Progenitor cell of endocrine pancreas (in vitro differentiated cells): ENCODE measurements at regions not wholly inside any gene's neighbourhood (a gene's known extent, or its start where the extent isn't known, plus 50 kb on each side); places are given as distances from the start of the nearest gene placed in this dataset.

Experiments used
- DNase-seq: peaks from one replicate; pipeline ENCODE4 v3.0.0; 2021; ENCODE audit warnings: low spot score; ENCODE audit not compliant: unreplicated experiment
- H3K27ac Mint-ChIP-seq: 2 replicates; pipeline ENCODE4 v1.8.0; 2021; ENCODE audit warnings: mild to moderate bottlenecking, moderate library complexity, mixed read lengths
- H3K27me3 Mint-ChIP-seq: 2 replicates; pipeline ENCODE4 v1.8.0; 2021; ENCODE audit warnings: mixed read lengths
- H3K36me3 Mint-ChIP-seq: 2 replicates; pipeline ENCODE4 v1.8.0; 2022; ENCODE audit warnings: mixed read lengths; ENCODE audit not compliant: insufficient read depth
- H3K4me1 Mint-ChIP-seq: 2 replicates; pipeline ENCODE4 v1.8.0; 2021; ENCODE audit warnings: low read depth, mixed read lengths
- H3K4me3 Mint-ChIP-seq: 2 replicates; pipeline ENCODE4 v1.8.0; 2021; ENCODE audit warnings: low read depth, mild to moderate bottlenecking, moderate library complexity, mixed read lengths
- H3K9me3 Mint-ChIP-seq: 2 replicates; pipeline ENCODE4 v1.8.0; 2021; ENCODE audit warnings: low read depth, mixed read lengths
- TF ChIP-seq, protein P1 (sequence below): fragments of 200-600 bp; sonication (generic); IDR thresholded peaks from one replicate; pipeline ENCODE4 v1.5.0; 2021; ENCODE audit warnings: antibody characterized with exemption, mild to moderate bottlenecking; ENCODE audit not compliant: unreplicated experiment

GRCh38 chr14:97824218-97824617, 1027.0 kb downstream of the VRK1 start:
- Mint-ChIP-seq H3K36me3 (no peaks in the 10 kb centered on the region), H3K27ac (no peak overlapping the region), H3K9me3 (peaks cover 4% of the 10 kb centered on the region), H3K4me3 (no peak overlapping the region), H3K4me1 (no peaks in the 10 kb centered on the region), H3K27me3 (peaks cover 5% of the 10 kb centered on the region)
- DNase-seq: no peak
- TF ChIP-seq, protein P1, sequence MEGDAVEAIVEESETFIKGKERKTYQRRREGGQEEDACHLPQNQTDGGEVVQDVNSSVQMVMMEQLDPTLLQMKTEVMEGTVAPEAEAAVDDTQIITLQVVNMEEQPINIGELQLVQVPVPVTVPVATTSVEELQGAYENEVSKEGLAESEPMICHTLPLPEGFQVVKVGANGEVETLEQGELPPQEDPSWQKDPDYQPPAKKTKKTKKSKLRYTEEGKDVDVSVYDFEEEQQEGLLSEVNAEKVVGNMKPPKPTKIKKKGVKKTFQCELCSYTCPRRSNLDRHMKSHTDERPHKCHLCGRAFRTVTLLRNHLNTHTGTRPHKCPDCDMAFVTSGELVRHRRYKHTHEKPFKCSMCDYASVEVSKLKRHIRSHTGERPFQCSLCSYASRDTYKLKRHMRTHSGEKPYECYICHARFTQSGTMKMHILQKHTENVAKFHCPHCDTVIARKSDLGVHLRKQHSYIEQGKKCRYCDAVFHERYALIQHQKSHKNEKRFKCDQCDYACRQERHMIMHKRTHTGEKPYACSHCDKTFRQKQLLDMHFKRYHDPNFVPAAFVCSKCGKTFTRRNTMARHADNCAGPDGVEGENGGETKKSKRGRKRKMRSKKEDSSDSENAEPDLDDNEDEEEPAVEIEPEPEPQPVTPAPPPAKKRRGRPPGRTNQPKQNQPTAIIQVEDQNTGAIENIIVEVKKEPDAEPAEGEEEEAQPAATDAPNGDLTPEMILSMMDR: no peak

GRCh38 chr14:97827746-97828145, 1030.6 kb downstream of the VRK1 start:
- TF ChIP-seq, protein P1: no peak
- H3K4me1 Mint-ChIP-seq: no peaks in the 10 kb centered on the region
- H3K27ac Mint-ChIP-seq: no peak overlapping the region
- peaks cover 10% of the 10 kb centered on the region for H3K27me3 Mint-ChIP-seq
- no peak overlapping the region for H3K4me3 Mint-ChIP-seq
- H3K9me3 Mint-ChIP-seq: peaks cover 4% of the 10 kb centered on the region
- no peak for DNase-seq
- no peaks in the 10 kb centered on the region for H3K36me3 Mint-ChIP-seq

GRCh38 chr14:97832776-97833175, 1035.6 kb downstream of the VRK1 start:
- TF ChIP-seq, protein P1: no peak
- DNase-seq: no peak
- Mint-ChIP-seq H3K4me3 (no peak overlapping the region), H3K9me3 (no peaks in the 10 kb centered on the region), H3K4me1 (no peaks in the 10 kb centered on the region), H3K27ac (no peak overlapping the region), H3K36me3 (no peaks in the 10 kb centered on the region), H3K27me3 (peaks cover 20% of the 10 kb centered on the region)

GRCh38 chr14:97838986-97839385, 1041.8 kb downstream of the VRK1 start:
- no peak for DNase-seq
- Mint-ChIP-seq H3K27ac (no peak overlapping the region), H3K4me3 (no peak overlapping the region), H3K27me3 (peaks cover 42% of the 10 kb centered on the region), H3K4me1 (no peaks in the 10 kb centered on the region), H3K9me3 (no peaks in the 10 kb centered on the region), H3K36me3 (no peaks in the 10 kb centered on the region)
- TF ChIP-seq, protein P1: no peak

GRCh38 chr14:97840159-97840558, 1043.0 kb downstream of the VRK1 start:
- no peak overlapping the region for H3K27ac Mint-ChIP-seq
- H3K4me1 Mint-ChIP-seq: no peaks in the 10 kb centered on the region
- no peak overlapping the region for H3K4me3 Mint-ChIP-seq
- peaks cover 42% of the 10 kb centered on the region for H3K27me3 Mint-ChIP-seq
- H3K9me3 Mint-ChIP-seq: no peaks in the 10 kb centered on the region
- H3K36me3 Mint-ChIP-seq: no peaks in the 10 kb centered on the region
- TF ChIP-seq, protein P1: no peak
- DNase-seq: no peak
